ENCODE measurements at regions not wholly inside any gene's neighbourhood (a gene's known extent, or its start where the extent isn't known, plus 50 kb on each side); places are given as distances from the start of the nearest gene placed in this dataset.
"Not testable (repeated sequence)": the region's sequence is repeated elsewhere in the genome, so short reads cannot be mapped to it uniquely, and the experiment has no call there.

- WGBS (ENCODE audit: insufficient coverage), result 78% methylated on average over 1 of the region's 2 CpGs
- Histone ChIP-seq H3K27me3 (ENCODE audit: control insufficient read depth, insufficient read depth, low read length) (no peaks in the 10 kb centered on the region), H3K4me3 (ENCODE audit: low read depth, low read length) (no peak overlapping the region), H3K9me3 (ENCODE audit: control insufficient read depth, insufficient read depth, low read length) (no peaks in the 10 kb centered on the region), H3K4me1 (ENCODE audit: control insufficient read depth, insufficient read depth, low read length) (no peaks in the 10 kb centered on the region), H3K36me3 (ENCODE audit: control insufficient read depth, insufficient read depth, low read length) (no peaks in the 10 kb centered on the region), H3K27ac (ENCODE audit: low read depth, low read length) (no peak overlapping the region)
- no peak for DNase-seq (ENCODE audit: low read depth in 4 of 6, low spot score in 6 of 6)
These were observed 713.9 kb downstream of the COL12A1 start for GRCh38 chr6:74491844-74492374.

DNA sequence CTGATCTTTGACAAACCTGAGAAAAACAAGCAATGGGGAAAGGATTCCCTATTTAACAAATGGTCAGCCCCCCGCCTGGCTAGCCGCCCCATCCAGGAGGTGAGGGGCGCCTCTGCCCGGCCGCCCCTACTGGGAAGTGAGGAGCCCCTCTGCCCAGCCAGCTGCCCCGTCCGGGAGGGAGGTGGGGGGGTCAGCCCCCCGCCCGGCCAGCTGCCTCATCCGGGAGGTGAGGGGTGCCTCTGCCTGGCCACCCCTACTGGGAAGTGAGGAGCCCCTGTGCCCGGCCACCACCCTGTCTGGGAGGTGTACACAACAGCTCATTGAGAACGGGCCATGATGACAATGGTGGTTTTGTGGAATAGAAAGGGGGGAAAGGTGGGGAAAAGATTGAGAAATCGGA, 717.1 kb downstream of the COL12A1 start:
- H3K9me3 ChIP-seq (ENCODE audit: control insufficient read depth, insufficient read depth, low read length); H3K4me3 ChIP-seq (ENCODE audit: low read depth, low read length); H3K27me3 ChIP-seq (ENCODE audit: control insufficient read depth, insufficient read depth, low read length); H3K36me3 ChIP-seq (ENCODE audit: control insufficient read depth, insufficient read depth, low read length); H3K27ac ChIP-seq (ENCODE audit: low read depth, low read length); H3K4me1 ChIP-seq (ENCODE audit: control insufficient read depth, insufficient read depth, low read length); DNase-seq (ENCODE audit: low read depth in 4 of 6, low spot score in 6 of 6): not testable (repeated sequence)
- WGBS (ENCODE audit: insufficient coverage), result no CpG with 5 or more reads among the region's 13 CpGs

DNA sequence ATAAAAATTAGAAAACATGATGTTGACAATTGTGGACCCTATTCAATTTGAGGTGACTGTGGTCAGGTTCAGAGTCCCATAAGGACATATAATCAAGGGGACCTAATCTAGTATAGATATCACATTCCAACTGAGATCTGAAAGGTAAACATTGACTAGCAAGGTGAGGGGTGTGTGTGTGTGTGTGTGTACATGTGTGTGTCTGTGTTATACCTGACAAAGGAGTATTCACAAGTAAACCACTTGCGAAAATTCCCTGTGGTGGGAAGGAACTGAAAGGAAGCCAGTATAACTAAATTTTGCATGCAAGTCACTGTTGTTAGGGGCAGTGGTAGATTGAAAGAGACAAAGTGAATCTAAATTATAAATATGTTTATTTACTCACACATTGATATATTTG, 723.7 kb downstream of the COL12A1 start:
- Histone ChIP-seq H3K9me3 (ENCODE audit: control insufficient read depth, insufficient read depth, low read length) (no peaks in the 10 kb centered on the region), H3K27ac (ENCODE audit: low read depth, low read length) (no peak overlapping the region), H3K4me1 (ENCODE audit: control insufficient read depth, insufficient read depth, low read length) (no peaks in the 10 kb centered on the region), H3K36me3 (ENCODE audit: control insufficient read depth, insufficient read depth, low read length) (no peaks in the 10 kb centered on the region), H3K27me3 (ENCODE audit: control insufficient read depth, insufficient read depth, low read length) (no peaks in the 10 kb centered on the region), H3K4me3 (ENCODE audit: low read depth, low read length) (no peak overlapping the region)
- DNase-seq (ENCODE audit: low read depth in 4 of 6, low spot score in 6 of 6), result no peak
- 100% methylated on average over 1 of the region's 1 CpG for WGBS (ENCODE audit: insufficient coverage)

- no peak overlapping the region for H3K4me3 ChIP-seq (ENCODE audit: low read depth, low read length)
- WGBS (ENCODE audit: insufficient coverage), result no CpG with 5 or more reads among the region's 2 CpGs
- H3K9me3 ChIP-seq (ENCODE audit: control insufficient read depth, insufficient read depth, low read length), result no peaks in the 10 kb centered on the region
- H3K4me1 ChIP-seq (ENCODE audit: control insufficient read depth, insufficient read depth, low read length), result no peaks in the 10 kb centered on the region
- no peaks in the 10 kb centered on the region for H3K27me3 ChIP-seq (ENCODE audit: control insufficient read depth, insufficient read depth, low read length)
- H3K27ac ChIP-seq (ENCODE audit: low read depth, low read length), result no peak overlapping the region
- no peaks in the 10 kb centered on the region for H3K36me3 ChIP-seq (ENCODE audit: control insufficient read depth, insufficient read depth, low read length)
- no peak for DNase-seq (ENCODE audit: low read depth in 4 of 6, low spot score in 6 of 6)
These were observed 725.3 kb downstream of the COL12A1 start for GRCh38 chr6:74480561-74480960.

DNA sequence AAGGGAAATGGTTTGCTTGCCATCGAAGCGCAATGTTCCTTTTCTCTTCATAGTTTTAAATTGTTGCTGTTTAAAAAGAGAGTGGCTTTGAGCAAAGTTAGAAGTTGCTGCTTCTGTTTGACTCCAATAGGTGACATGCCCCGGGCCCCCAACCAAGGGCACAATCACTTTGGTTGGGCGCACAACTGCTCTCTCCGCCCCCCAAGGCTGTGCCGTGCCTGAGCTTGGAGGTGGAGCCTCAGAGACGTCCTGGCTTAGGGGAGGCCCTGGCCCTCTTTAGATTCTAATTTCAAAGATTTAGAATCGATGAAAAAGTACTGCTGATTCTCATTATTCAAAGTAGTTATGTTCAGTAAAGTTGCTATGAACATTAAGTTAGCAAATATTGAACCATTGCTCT, 725.9 kb downstream of the COL12A1 start:
- no peak overlapping the region for H3K27ac ChIP-seq (ENCODE audit: low read depth, low read length)
- H3K36me3 ChIP-seq (ENCODE audit: control insufficient read depth, insufficient read depth, low read length), result no peaks in the 10 kb centered on the region
- H3K27me3 ChIP-seq (ENCODE audit: control insufficient read depth, insufficient read depth, low read length), result no peaks in the 10 kb centered on the region
- H3K4me1 ChIP-seq (ENCODE audit: control insufficient read depth, insufficient read depth, low read length), result no peaks in the 10 kb centered on the region
- no peak for DNase-seq (ENCODE audit: low read depth in 4 of 6, low spot score in 6 of 6)
- WGBS (ENCODE audit: insufficient coverage), result 81% methylated on average over 6 of the region's 8 CpGs
- H3K4me3 ChIP-seq (ENCODE audit: low read depth, low read length), result no peak overlapping the region
- no peaks in the 10 kb centered on the region for H3K9me3 ChIP-seq (ENCODE audit: control insufficient read depth, insufficient read depth, low read length)

DNA sequence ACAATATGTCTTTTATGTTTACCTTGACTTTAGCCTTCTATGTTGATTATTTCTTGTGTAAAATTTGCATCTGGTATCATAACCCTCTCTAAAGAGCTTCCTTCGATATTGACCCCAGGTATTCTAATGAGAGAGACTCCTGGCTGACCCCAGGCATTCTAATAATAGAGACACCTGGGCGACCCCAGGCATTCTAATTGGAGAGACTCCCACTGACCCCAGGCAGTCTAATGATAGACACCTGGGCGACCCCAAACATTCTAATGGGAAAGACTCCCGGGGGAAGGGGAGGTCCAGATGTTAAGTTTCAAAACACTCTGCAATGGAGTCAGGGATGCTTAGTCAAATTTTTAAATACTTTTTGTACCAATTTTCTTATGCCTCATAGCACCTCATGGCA, 726.4 kb downstream of the COL12A1 start:
- H3K27ac ChIP-seq (ENCODE audit: low read depth, low read length), result no peak overlapping the region
- H3K36me3 ChIP-seq (ENCODE audit: control insufficient read depth, insufficient read depth, low read length), result no peaks in the 10 kb centered on the region
- WGBS (ENCODE audit: insufficient coverage), result 100% methylated on average over 1 of the region's 4 CpGs
- H3K27me3 ChIP-seq (ENCODE audit: control insufficient read depth, insufficient read depth, low read length), result no peaks in the 10 kb centered on the region
- no peak overlapping the region for H3K4me3 ChIP-seq (ENCODE audit: low read depth, low read length)
- DNase-seq (ENCODE audit: low read depth in 4 of 6, low spot score in 6 of 6), result no peak
- H3K9me3 ChIP-seq (ENCODE audit: control insufficient read depth, insufficient read depth, low read length), result peaks cover under 1% of the 10 kb centered on the region
- no peaks in the 10 kb centered on the region for H3K4me1 ChIP-seq (ENCODE audit: control insufficient read depth, insufficient read depth, low read length)

GRCh38 chr6:74474046-74474445, 731.8 kb downstream of the COL12A1 start:
- WGBS (ENCODE audit: insufficient coverage), result 88% methylated on average over 4 of the region's 10 CpGs
- DNase-seq (ENCODE audit: low read depth in 4 of 6, low spot score in 6 of 6); H3K27ac ChIP-seq (ENCODE audit: low read depth, low read length); H3K4me1 ChIP-seq (ENCODE audit: control insufficient read depth, insufficient read depth, low read length); H3K4me3 ChIP-seq (ENCODE audit: low read depth, low read length); H3K9me3 ChIP-seq (ENCODE audit: control insufficient read depth, insufficient read depth, low read length); H3K27me3 ChIP-seq (ENCODE audit: control insufficient read depth, insufficient read depth, low read length); H3K36me3 ChIP-seq (ENCODE audit: control insufficient read depth, insufficient read depth, low read length): not testable (repeated sequence)

DNA sequence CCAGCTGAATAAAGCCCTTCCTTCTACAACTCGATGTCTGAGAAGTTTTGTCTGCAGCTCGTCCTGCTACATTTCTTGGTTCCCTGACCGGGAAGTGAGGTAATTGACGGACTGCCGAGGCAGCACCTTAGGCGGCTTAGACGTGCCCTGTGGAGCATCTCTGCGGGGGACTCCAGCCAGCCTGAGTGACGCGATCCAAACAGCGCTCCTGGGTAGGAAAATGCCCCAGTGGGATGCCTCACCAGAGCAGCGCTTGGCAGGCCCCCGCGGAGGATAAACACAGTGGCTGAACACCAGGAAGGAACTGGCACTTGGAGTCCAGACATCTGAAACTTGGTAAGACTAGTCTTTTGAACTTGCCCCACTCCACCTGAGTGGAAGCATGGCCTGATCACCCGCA, 737.3 kb downstream of the COL12A1 start:
- not testable (repeated sequence) for H3K9me3 ChIP-seq (ENCODE audit: control insufficient read depth, insufficient read depth, low read length); H3K4me1 ChIP-seq (ENCODE audit: control insufficient read depth, insufficient read depth, low read length); H3K4me3 ChIP-seq (ENCODE audit: low read depth, low read length); H3K27ac ChIP-seq (ENCODE audit: low read depth, low read length); DNase-seq (ENCODE audit: low read depth in 4 of 6, low spot score in 6 of 6); H3K27me3 ChIP-seq (ENCODE audit: control insufficient read depth, insufficient read depth, low read length); H3K36me3 ChIP-seq (ENCODE audit: control insufficient read depth, insufficient read depth, low read length)
- WGBS (ENCODE audit: insufficient coverage), result 96% methylated on average over 15 of the region's 15 CpGs

- no peaks in the 10 kb centered on the region for H3K4me1 ChIP-seq (ENCODE audit: control insufficient read depth, insufficient read depth, low read length)
- no peak overlapping the region for H3K27ac ChIP-seq (ENCODE audit: low read depth, low read length)
- H3K9me3 ChIP-seq (ENCODE audit: control insufficient read depth, insufficient read depth, low read length), result no peaks in the 10 kb centered on the region
- H3K36me3 ChIP-seq (ENCODE audit: control insufficient read depth, insufficient read depth, low read length), result no peaks in the 10 kb centered on the region
- no peak for DNase-seq (ENCODE audit: low read depth in 4 of 6, low spot score in 6 of 6)
- no peaks in the 10 kb centered on the region for H3K27me3 ChIP-seq (ENCODE audit: control insufficient read depth, insufficient read depth, low read length)
- H3K4me3 ChIP-seq (ENCODE audit: low read depth, low read length), result no peak overlapping the region
- no CpG with 5 or more reads among the region's 2 CpGs for WGBS (ENCODE audit: insufficient coverage)
These were observed 738.2 kb downstream of the COL12A1 start for GRCh38 chr6:74467533-74468215.

DNA sequence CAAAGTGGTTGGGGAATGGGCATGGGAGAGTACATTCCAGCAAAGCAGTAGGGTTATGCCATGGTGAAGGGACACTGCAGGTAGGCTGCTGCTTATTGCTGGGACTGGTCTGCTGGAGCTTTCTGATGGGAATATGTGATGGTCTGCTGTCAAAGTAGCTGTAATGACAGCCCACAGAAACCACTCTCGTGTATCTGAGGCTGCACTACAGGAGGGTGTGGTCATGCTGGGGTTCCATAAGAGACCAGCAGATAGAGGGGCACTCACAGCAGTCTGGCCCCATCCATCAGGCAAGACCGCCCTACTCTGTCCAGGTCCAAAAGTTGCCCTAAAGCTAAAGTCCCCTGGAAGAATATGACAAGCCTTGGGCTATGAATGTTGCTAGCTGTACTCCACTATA, 739.3 kb downstream of the COL12A1 start:
- no peak for DNase-seq (ENCODE audit: low read depth in 4 of 6, low spot score in 6 of 6)
- WGBS (ENCODE audit: insufficient coverage), result 86% methylated on average over 2 of the region's 2 CpGs
- no peak overlapping the region for H3K4me3 ChIP-seq (ENCODE audit: low read depth, low read length)
- no peaks in the 10 kb centered on the region for H3K36me3 ChIP-seq (ENCODE audit: control insufficient read depth, insufficient read depth, low read length)
- H3K9me3 ChIP-seq (ENCODE audit: control insufficient read depth, insufficient read depth, low read length), result no peaks in the 10 kb centered on the region
- no peaks in the 10 kb centered on the region for H3K4me1 ChIP-seq (ENCODE audit: control insufficient read depth, insufficient read depth, low read length)
- H3K27ac ChIP-seq (ENCODE audit: low read depth, low read length), result no peak overlapping the region
- H3K27me3 ChIP-seq (ENCODE audit: control insufficient read depth, insufficient read depth, low read length), result no peaks in the 10 kb centered on the region
